Dedifferentiated amniotic fluid mesenchymal stem cell (primary cell): ENCODE measurements at regions not wholly inside any gene's neighbourhood (a gene's known extent, or its start where the extent isn't known, plus 50 kb on each side); places are given as distances from the start of the nearest gene placed in this dataset.
"Not testable (repeated sequence)": the region's sequence is repeated elsewhere in the genome, so short reads cannot be mapped to it uniquely, and the experiment has no call there.

ENCODE experiments used
- DNase-seq: peaks from one replicate; pipeline ENCODE4 v3.0.0-alpha.2; 2016; ENCODE audit errors: extremely low spot score

DNA sequence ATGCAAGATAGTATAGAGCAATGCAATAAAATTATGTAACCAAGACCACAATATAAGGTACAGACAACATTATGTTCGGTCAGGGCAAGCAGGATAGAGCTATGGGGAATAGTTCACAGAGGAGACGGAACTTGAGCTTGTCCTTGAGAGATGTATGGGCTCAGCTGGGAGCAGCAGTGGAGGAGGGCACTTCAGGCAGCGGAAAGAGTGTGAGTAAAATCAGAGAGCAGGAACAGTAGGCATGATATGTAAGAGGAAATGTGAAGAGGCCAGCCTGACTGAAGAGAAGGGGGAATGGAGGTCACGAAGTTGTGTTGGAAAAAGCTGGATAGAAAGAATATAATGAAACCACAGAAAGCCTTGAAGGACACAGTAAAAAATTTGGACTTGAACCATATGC lies 217.2 kb upstream of the NOCT start:
- DNase-seq, result no peak

DNA sequence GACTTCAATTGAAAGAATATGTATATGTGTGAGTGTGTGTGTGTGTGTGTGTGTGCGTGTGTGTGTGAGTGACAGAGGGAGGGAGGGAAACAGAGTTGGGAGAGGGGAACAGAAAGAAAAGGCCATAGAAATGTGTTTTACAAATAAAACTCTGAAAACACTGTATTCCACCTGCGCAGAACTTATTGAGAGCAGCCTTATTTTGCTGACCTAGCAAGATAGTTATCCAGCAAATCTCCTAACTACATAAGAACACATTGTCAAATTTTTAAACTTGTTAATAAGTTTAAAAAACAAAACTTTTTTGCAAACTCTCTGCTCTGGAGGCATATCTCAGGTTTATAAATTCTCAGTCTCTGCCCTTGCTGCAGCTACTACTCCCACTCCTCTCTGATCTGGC lies 217.9 kb upstream of the NOCT start:
- DNase-seq, result no peak

DNA sequence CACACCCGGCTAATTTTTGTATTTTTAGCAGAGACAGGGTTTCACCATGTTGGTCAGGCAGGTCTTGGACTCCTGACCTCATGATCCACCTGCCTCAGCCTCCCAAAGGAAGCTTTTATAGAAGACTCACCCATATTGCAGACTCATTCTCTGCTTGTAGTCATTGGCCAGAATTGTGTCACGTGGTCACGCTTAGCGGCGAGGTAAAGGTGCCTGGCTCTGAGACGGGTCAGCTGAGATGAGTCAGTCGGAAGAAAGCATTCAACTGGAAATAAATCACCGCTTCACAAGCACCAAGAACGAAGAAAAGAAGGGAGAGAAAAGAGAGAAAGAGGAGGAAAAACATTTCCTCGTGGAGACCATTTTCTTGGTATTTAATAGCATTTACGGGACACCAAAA lies 218.8 kb upstream of the NOCT start:
- DNase-seq, result no peak

DNA sequence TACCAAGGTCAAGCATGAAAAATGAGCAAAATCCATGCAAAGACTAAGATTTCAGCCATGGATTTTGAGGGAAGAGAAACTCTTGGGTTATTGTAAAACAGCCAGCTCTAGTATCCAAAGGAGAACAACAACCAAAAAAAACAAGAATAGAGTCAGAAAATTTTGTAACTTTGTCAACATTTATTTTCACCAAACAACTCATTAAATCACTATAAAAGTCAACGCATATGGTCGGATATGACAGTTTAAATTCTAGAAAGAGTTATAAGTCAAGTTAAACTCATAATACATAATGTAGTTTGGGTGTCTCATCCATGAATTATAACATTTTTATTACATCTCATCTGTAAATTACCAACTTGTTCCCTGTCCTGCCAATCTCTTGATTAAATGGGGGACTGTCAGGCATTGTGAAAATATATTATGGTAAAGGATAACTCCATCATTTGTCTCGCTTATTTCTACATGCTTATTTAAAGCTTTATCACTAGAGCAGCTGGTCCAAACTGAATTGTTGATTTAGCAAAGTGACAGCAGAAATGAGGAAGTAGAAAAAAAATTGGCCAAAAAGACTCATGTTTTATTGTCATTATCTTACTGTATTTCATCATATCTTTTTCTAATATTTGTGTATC lies 224.8 kb upstream of the NOCT start:
- no peak for DNase-seq

DNA sequence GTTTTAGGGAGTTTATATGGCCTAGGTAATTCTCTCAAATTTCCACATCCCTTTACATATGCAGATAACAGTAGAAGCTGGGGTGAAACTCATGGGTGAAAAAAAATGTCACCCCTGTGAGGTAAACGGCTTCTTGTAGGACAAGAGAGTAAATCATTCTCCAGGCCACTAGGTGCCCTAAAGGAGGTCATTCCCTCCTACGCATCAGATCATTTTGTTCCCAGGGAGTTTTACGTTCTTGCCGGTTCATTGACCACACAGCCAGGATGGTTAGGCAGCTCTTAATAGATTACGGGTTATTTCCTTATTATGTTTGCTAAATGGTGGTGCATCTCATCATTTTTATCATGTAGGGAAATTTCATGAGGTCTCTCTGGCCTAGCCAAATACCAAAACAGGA lies 225.8 kb upstream of the NOCT start:
- DNase-seq, result no peak

DNA sequence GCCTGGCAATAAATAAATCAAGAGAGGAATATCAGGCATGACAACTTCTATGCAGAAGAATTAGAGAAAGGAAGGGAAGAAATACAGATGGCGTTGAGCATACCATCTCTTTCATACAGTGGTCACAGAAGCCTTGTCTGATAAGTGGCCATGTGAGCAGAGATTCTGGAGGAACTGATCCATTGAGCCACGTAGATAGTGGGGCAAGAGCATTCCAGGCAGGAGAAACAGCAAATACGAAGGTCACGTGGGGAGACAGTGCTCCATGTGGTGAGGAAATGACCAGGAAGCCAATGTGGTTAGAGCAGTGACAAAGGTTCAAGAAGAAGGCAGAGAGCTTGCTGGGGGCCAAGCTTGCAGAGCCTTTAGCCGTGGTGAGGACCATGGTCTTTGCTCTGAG lies 226.7 kb upstream of the NOCT start:
- DNase-seq, result no peak

DNA sequence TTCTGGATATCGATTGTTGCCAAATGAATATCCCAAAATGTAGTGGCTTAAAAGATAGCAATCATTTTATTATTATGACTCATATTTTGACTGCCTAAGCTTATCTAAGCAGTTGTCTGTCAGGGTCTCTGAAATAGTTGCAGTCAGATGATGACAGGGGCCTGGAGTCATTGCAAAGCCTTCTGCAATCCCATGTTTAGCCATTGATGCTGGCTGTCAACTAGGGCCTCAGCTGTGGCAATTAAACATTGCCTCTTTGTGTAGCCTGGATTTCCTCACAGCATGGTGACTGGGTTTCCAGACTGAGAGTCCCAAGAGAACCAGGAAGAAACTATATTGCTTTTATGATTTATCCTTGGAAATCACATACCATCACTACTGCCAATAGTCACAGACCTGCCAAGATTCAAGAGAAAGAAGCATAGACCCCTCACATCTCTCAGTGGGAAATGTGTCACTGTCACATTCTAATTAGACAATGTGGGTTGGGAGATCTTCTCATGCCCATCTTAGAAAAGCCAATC lies 227.3 kb upstream of the NOCT start:
- DNase-seq, result no peak

DNA sequence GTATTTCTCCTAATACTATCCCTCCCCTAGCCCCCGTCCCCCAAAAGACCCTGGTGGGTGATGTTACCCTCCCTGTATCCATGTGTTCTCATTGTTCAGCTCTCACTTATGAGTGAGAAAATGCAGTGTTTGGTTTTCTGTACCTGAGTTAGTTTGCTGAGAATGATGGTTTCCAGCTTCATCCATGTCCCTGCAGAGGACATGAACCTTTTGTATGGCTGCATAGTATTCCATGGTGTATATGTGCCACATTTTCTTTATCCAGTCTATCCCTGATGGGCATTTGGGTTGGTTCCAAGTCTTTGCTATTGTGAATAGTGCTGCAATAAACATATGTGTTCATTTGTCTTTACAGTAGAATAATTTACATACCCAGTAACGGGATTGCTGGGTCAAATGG lies 235.8 kb upstream of the NOCT start:
- not testable (repeated sequence) for DNase-seq

DNA sequence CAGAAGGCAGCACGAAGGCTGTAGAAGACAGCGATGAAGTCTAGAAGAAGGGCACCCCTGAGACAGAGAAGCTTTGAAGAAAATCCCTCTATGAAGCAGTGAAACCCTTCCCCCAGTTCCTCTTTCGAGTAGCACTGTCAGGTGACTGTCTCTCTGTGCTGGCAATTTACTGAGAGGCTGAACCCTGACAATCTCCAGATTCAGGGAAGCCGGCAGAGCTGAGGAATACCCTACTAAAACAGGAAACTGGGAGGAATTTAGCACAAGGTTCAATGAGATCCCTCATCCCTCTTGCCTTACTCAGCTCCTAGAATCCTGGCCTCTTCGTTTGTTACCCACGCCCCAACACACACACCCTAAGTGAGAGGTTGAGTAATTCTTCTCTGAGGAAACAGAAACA lies 239.7 kb upstream of the NOCT start:
- DNase-seq, result no peak

DNA sequence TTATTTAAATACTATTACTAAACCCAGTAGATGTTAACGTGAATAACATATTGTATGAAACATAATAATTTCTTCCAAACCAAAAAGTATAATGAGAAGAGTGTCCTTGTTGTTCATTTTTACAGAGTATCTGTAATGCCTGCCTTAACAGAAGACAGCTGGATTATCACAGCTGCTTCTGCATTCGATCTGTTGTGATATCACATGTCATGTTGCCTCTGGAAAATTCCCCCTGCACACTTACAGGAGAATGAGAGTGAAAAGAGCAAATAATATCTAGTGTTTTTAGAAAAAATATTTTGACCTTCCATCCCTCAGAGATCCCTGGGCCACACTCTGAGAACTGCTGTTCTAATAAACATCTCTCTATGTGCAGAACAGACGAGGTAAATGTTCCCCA lies 240.1 kb upstream of the NOCT start:
- no peak for DNase-seq

DNA sequence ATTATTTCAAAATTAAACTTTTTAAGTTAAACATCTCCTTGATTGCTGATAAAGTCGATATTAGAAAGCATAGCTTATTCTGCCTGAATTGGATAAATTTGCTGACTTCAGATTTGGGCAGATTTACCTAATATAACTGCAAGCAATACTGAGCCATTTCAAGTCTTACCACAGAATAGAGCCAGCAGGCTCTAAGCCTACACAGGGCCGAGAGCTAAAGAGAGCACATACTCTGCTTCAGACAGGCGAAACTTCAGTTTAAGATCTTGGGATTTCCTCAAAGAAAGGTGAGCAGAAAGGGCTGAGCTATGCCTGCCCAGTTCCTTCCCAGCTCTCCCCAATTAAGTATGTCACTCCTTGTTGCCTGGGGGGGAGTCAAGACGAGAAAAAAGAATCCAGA lies 240.6 kb upstream of the NOCT start:
- no peak for DNase-seq

DNA sequence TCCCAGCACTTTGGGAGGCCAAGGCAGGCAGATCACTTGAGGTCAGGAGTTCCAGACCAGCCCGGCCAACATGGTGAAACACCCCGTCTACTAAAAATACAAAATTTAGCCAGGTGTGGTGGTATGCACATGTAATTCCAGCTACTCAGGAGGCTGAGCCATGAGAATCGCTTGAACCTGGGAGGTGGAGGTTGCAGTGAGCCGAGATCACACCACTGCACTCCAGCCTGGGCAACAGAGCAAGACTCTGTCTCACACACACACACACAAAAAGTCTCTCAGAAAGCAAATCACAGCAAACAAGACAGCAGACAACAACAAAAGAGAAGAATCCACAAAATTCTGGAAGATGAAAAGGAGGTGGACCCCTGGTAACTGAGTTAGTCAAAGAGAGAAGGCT lies 241.5 kb upstream of the NOCT start:
- not testable (repeated sequence) for DNase-seq

DNA sequence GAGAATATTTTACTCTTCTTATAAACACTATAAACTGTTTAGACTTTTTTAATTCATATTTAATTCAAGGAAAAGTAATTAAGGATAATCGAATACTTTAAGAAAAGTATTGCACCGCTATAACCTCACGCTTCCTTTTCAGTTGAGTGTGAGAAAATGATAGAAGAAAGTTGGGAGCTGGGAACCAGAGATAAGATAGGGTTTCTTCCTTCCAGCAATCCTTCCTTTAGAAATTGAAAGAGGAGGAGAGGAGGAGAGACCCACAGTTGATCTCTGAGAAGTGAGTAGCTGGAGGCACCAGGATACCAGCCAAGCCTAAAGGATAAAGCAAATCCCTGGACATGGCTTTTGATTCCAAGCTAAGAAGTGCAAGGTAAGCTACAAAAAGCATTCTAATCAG lies 242.3 kb upstream of the NOCT start:
- no peak for DNase-seq

DNA sequence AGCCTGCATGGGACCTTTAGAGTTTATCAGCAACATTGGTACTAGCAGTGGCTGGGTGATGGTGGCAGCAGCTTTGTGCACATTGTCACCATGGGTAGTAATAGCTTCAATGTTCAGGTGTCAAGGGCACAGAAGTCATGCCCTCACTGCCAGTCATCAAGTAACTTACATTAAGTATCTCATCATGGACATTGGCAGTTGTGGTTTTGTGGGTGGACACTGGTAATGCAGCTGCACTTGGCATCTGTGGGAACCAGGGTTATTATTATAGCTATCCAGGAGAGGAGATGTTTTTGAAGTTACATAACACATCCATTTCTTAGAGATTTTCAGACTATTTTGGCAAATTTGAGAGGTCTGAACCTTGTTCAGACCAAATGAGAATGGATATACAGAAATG lies 243.2 kb upstream of the NOCT start:
- DNase-seq, result no peak

DNA sequence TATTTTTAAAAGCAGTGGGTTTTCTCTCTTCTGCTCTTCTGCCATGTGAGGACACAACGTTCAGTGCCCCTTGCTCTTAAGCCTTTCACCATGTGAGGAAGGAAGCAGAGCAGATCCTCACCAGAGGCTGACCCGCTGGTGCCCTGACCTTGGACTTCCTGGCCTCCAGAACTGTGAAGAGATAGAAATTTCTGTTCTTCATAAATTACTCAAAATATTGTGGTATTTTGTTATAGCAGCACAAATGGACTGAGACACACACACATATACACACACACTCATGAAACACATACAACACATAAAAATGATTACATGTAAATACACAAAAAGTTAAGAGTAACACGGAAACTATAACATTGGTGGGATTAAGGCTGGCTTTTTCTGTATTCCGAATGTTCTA lies 244.8 kb upstream of the NOCT start:
- no peak for DNase-seq

DNA sequence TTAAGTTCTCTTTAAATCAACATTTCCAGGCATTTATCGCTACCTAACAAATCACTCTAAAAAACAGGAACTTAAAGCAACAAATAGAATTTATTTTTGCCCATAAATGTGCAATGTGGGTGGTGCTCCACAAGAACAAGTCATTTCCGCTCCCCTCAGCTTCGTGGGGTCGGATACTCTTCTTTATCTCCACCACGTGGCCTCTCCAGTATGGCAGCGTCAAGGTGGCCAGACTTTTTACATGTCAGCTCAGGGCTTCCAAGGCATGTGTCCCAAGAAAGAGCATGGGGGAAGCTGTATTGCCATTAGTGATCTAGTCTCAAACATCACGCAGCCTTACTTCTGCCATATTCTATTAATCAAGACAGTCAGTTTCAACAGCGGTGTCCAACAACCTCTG lies 249.2 kb upstream of the NOCT start:
- DNase-seq, result no peak

DNA sequence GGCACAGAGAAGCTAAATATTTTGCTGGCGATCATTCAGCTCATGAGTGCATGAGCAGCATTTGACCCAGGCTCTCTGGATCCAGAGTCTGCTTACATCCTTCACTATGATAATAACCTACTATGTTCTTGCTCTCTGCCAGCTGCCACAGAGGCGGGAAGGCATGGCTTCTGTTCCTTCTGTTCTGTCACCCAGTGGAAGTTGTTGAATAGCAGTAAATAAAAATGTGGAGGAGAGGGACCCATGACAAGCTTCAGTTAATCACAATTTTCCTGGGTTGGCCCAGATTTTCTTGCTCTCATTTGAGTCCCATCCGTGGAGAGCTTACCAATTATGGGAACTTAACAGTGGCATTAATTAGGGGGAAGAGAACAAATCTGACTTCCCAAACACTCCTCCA lies 250.1 kb upstream of the NOCT start:
- no peak for DNase-seq

DNA sequence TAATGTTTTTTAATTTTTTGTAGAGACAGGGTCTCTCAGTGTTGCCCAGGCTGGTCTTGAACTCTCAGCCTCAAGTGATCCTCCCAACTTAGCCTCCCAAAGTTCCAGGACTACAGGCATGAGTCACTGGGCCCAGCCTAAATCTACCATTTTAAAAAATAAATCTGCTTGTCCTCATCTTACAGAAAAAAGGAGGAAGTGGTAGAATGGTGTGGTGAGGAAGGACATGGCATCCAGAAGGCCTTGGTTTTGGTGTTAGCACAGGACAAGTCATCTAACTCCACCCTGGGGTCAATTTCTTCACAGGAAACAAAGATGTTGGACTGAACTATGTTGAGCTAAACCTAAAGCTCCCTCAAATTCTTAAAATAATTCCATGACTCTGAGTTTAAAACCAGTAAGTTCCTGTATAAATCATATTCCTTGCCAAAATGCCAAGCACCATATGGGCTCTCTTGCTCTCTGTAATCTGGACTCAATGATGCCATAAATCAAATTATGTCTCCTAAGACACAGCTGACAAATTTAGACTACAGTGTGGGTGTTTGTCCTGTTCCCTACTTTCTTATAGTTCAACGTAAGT lies 253.9 kb upstream of the NOCT start:
- DNase-seq, result no peak

DNA sequence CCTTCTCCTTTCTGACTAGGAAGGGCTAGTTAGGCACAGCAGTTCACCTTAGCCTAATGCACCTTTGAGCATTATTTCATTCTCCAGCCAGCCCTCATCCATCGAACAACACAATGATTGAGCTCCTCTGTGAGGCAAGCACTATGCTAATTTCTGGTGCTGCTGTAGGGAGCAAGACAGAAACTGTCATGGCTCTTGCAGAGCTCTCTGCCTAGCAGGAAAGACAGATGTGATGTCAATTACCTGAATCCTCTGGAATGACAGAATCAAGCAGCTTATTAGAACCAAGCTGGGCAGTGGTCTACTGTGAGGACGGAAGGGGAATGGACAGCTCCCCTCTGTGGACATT lies 256.1 kb upstream of the NOCT start:
- no peak for DNase-seq

DNA sequence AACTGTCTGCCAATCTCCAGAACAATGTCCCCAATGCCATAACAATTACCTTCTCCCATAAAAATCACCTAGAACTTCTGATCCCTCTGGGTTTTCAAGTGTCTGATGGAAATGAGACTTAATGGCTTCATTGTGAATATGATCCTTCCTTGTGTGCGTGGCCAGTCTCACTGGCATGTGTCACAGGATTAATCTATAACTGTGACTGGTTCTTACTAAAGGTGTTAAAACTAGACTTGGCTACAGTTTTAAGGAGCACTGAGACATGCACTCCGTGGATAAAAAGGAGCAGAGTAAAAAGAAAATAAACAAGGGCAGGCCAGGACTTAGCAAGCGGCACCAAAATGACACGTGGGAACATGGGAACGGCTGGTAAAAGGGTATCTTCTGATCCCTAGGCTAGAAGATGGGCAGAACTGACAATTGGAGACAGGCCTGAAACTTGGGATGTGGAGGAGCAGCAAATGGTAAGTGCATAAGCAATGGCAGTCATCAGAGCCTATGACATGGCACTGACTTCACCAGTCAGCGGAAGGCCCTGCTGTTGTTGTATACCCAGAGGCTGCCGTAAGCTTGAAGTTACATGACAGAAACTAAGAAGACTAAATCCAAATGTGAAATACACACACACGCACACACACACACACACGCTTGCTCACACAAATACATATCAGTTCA lies 256.6 kb upstream of the NOCT start:
- DNase-seq, result no peak

DNA sequence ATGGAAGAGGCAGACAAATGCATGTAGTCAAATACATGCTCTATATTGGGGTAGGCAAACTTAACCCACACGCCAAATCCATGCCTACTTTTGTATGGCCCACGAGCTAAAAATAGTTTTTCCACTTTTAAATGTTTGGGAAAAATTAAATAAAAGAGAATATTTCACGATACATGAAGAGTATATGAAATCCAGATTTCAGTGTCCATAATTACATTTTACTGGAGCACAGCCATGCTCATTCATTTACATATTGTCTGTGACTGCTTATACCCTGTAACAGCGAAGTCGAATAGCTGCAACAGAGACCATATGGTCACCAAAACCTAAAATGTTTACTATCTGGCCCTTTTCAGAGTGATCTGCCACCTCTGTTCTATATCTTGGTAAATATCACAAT lies 257.4 kb upstream of the NOCT start:
- DNase-seq, result no peak

DNA sequence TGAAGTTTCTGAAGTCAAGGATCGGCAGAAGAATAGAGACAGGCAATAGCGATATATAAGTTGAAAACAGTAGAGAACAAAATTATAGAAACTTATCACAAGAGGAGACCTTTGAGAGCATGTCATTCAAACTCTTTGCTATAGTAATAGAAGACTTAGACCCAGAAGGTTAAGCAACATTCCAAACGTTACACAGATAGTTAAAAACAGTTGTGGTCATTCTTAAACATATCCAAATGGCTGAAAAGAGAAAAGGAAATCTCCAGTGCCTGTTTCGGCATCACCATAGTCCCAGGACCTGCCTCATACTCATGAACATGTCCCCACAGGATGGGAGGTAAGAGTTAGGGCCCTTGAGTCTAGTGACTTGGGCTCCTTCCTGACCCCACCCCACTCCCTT lies 258.1 kb upstream of the NOCT start:
- DNase-seq, result no peak

DNA sequence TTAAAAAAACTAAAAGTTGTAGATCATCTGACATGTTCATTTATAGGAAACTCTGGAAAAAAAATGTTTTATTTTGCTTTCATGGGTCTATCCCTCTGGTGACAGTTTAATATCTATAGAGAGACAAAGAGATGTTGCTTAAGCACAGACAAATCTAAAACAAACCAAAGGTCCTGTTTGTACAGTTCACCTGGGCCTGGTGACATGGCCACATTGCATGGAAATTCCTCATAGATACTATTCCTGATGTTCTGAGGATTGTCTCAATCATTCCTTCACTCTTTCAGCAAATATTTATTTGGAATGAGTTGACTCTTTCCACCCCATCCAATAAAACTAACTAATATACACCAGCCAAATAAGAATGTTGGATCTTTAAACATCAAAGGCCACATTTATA lies 259.1 kb upstream of the NOCT start:
- no peak for DNase-seq

DNA sequence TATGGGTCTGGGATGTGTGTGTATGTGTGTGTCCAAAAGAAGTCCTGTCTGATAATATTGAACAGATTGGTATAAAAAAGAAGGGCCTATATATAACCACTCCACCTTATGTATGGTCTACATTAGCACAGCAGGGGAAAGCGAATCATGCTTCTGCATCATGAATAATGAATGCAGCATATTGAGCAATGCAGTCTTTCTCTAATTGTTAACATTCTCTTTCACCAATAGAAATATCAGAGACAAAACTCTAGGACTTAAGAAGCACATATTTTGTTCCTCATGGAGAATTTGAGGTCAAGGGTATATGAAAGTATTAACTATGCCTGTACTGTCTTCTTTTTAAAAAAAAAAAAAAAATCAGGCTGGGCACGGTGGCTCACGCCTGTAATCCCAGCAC lies 264.3 kb upstream of the NOCT start:
- DNase-seq, result no peak
